ENCODE measurements at regions not wholly inside any gene's neighbourhood (a gene's known extent, or its start where the extent isn't known, plus 50 kb on each side); places are given as distances from the start of the nearest gene placed in this dataset.

- Histone ChIP-seq H3K36me3 (no peaks in the 10 kb centered on the region), H3K9me3 (no peaks in the 10 kb centered on the region), H3K4me1 (no peaks in the 10 kb centered on the region), H3K27me3 (no peaks in the 10 kb centered on the region), H3K4me3 (no peak overlapping the region), H3K27ac (replicated peaks in 1 of 4) (no peak overlapping the region)
- no peak for TF ChIP-seq EP300 (IDR thresholded peaks at IDR 0.05)
- no peak for TF ChIP-seq POLR2A (IDR thresholded peaks at IDR 0.05; ENCODE audit: low read depth)
- no peak for TF ChIP-seq POLR2AphosphoS5 (IDR thresholded peaks at IDR 0.05)
- TF ChIP-seq CTCF (IDR thresholded peaks at IDR 0.05) = no peak
- WGBS = 87% methylated on average over 3 of the region's 3 CpGs
- intact Hi-C loops (cut with DNase I) = no loop called here
- no peak for DNase-seq (ENCODE audit: extremely low spot score)
These were observed 515.7 kb upstream of the BTBD3 start for GRCh38 chr20:11401988-11402387.

- 33% methylated on average over 2 of the region's 2 CpGs for WGBS
- intact Hi-C loops (cut with DNase I) = no loop called here
- H3K4me3 ChIP-seq = no peak overlapping the region
- no peak for TF ChIP-seq POLR2A (IDR thresholded peaks at IDR 0.05; ENCODE audit: low read depth)
- TF ChIP-seq POLR2AphosphoS5 (IDR thresholded peaks at IDR 0.05) = no peak
- TF ChIP-seq EP300 (IDR thresholded peaks at IDR 0.05) = no peak
- TF ChIP-seq CTCF (IDR thresholded peaks at IDR 0.05) = no peak
- no peak overlapping the region for H3K27ac ChIP-seq (replicated peaks in 1 of 4)
- DNase-seq (ENCODE audit: extremely low spot score) = no peak
- H3K4me1 ChIP-seq = no peaks in the 10 kb centered on the region
- no peaks in the 10 kb centered on the region for H3K36me3 ChIP-seq
- H3K27me3 ChIP-seq = no peaks in the 10 kb centered on the region
- no peaks in the 10 kb centered on the region for H3K9me3 ChIP-seq
These were observed 514.0 kb upstream of the BTBD3 start for GRCh38 chr20:11403711-11404110.

GRCh38 chr20:11406877-11407276 lies 510.8 kb upstream of the BTBD3 start:
- H3K4me3 ChIP-seq = no peak overlapping the region
- no peaks in the 10 kb centered on the region for H3K27me3 ChIP-seq
- WGBS = 94% methylated on average over 6 of the region's 6 CpGs
- no peaks in the 10 kb centered on the region for H3K36me3 ChIP-seq
- intact Hi-C loops (cut with DNase I) = no loop called here
- no peak overlapping the region for H3K27ac ChIP-seq (replicated peaks in 1 of 4)
- H3K4me1 ChIP-seq = no peaks in the 10 kb centered on the region
- TF ChIP-seq CTCF (IDR thresholded peaks at IDR 0.05) (no peak), POLR2A (IDR thresholded peaks at IDR 0.05; ENCODE audit: low read depth) (no peak), POLR2AphosphoS5 (IDR thresholded peaks at IDR 0.05) (no peak), EP300 (IDR thresholded peaks at IDR 0.05) (no peak)
- no peaks in the 10 kb centered on the region for H3K9me3 ChIP-seq
- DNase-seq (ENCODE audit: extremely low spot score) = no peak

GRCh38 chr20:11409561-11409960 lies 508.1 kb upstream of the BTBD3 start:
- Histone ChIP-seq H3K9me3 (no peaks in the 10 kb centered on the region), H3K27ac (replicated peaks in 1 of 4) (no peak overlapping the region), H3K36me3 (no peaks in the 10 kb centered on the region), H3K4me1 (no peaks in the 10 kb centered on the region), H3K27me3 (no peaks in the 10 kb centered on the region), H3K4me3 (no peak overlapping the region)
- TF ChIP-seq POLR2A (IDR thresholded peaks at IDR 0.05; ENCODE audit: low read depth) (no peak), POLR2AphosphoS5 (IDR thresholded peaks at IDR 0.05) (no peak), CTCF (IDR thresholded peaks at IDR 0.05) (no peak)
- no peak for DNase-seq (ENCODE audit: extremely low spot score)
- intact Hi-C loops (cut with DNase I) = no loop called here

GRCh38 chr20:11411765-11412164 lies 505.9 kb upstream of the BTBD3 start:
- peak; percentile 45 for DNase-seq (ENCODE audit: extremely low spot score)
- Histone ChIP-seq H3K9me3 (no peaks in the 10 kb centered on the region), H3K27ac (replicated peaks in 1 of 4) (no peak overlapping the region), H3K36me3 (no peaks in the 10 kb centered on the region), H3K27me3 (no peaks in the 10 kb centered on the region), H3K4me3 (no peak overlapping the region), H3K4me1 (no peaks in the 10 kb centered on the region)
- 88% methylated on average over 11 of the region's 11 CpGs for WGBS
- intact Hi-C loops (cut with DNase I) = no loop called here
- TF ChIP-seq POLR2A (IDR thresholded peaks at IDR 0.05; ENCODE audit: low read depth) (no peak), CTCF (IDR thresholded peaks at IDR 0.05) (no peak), EP300 (IDR thresholded peaks at IDR 0.05) (no peak)
